ENCODE measurements at regions not wholly inside any gene's neighbourhood (a gene's known extent, or its start where the extent isn't known, plus 50 kb on each side); places are given as distances from the start of the nearest gene placed in this dataset.
"Not testable (repeated sequence)": the region's sequence is repeated elsewhere in the genome, so short reads cannot be mapped to it uniquely, and the experiment has no call there.

- no peaks in the 10 kb centered on the region for H3K79me2 ChIP-seq (ENCODE audit: insufficient read depth, low read length)
- TF ChIP-seq CTCF (conservative IDR thresholded peaks at IDR 0.05; ENCODE audit: low read length) = no peak
- no peak for TF ChIP-seq EZH2phosphoT487 (IDR thresholded peaks at IDR 0.05; ENCODE audit: borderline replicate concordance)
- no peaks in the 10 kb centered on the region for H3F3A ChIP-seq (ENCODE audit: low read depth)
- H3K9me3 ChIP-seq (ENCODE audit: insufficient read depth, low read depth, low read length) = no peaks in the 10 kb centered on the region
- no peaks in the 10 kb centered on the region for H4K20me1 ChIP-seq (ENCODE audit: insufficient read depth, low read length, poor library complexity, severe bottlenecking)
- H2AFZ ChIP-seq (ENCODE audit: low read length) = peak overlapping the region; percentile 15; the same call in 1 of the 2 replicates
- H3K36me3 ChIP-seq (ENCODE audit: insufficient read depth, low read length) = no peaks in the 10 kb centered on the region
- H3K27me3 ChIP-seq (ENCODE audit: insufficient read depth, low read length, poor library complexity, severe bottlenecking) = no peaks in the 10 kb centered on the region
- H3K9me2 ChIP-seq (replicated peaks; ENCODE audit: low read depth, low read length) = no peaks in the 10 kb centered on the region
- no peak overlapping the region for H3K4me2 ChIP-seq (ENCODE audit: low read depth, low read length, poor library complexity, severe bottlenecking)
- peaks cover 8% of the 10 kb centered on the region for H3K4me1 ChIP-seq (ENCODE audit: insufficient read depth, low read length, poor library complexity, severe bottlenecking)
- no peak overlapping the region for H3K9ac ChIP-seq (ENCODE audit: low read depth, low read length, poor library complexity, severe bottlenecking)
- no peak overlapping the region for H3K4me3 ChIP-seq (ENCODE audit: low read length, poor library complexity, severe bottlenecking)
Measured at GRCh38 chr20:51945881-51946280, 143.6 kb upstream of the SALL4 start.

- Histone ChIP-seq H3K9me2 (replicated peaks; ENCODE audit: low read depth, low read length) (no peaks in the 10 kb centered on the region), H3K4me3 (ENCODE audit: low read length, poor library complexity, severe bottlenecking) (no peak overlapping the region), H3K9me3 (ENCODE audit: insufficient read depth, low read depth, low read length) (no peaks in the 10 kb centered on the region), H3K36me3 (ENCODE audit: insufficient read depth, low read length) (no peaks in the 10 kb centered on the region), H3K9ac (ENCODE audit: low read depth, low read length, poor library complexity, severe bottlenecking) (no peak overlapping the region), H2AFZ (ENCODE audit: low read length) (no peak overlapping the region), H3K4me1 (ENCODE audit: insufficient read depth, low read length, poor library complexity, severe bottlenecking) (peaks cover 8% of the 10 kb centered on the region), H3K4me2 (ENCODE audit: low read depth, low read length, poor library complexity, severe bottlenecking) (peak overlapping the region; percentile 32), H3K27me3 (ENCODE audit: insufficient read depth, low read length, poor library complexity, severe bottlenecking) (no peaks in the 10 kb centered on the region), H3F3A (ENCODE audit: low read depth) (no peaks in the 10 kb centered on the region), H3K79me2 (ENCODE audit: insufficient read depth, low read length) (no peaks in the 10 kb centered on the region), H4K20me1 (ENCODE audit: insufficient read depth, low read length, poor library complexity, severe bottlenecking) (no peaks in the 10 kb centered on the region)
- TF ChIP-seq EZH2phosphoT487 (IDR thresholded peaks at IDR 0.05; ENCODE audit: borderline replicate concordance) (no peak), CTCF (conservative IDR thresholded peaks at IDR 0.05; ENCODE audit: low read length) (no peak)
Measured at GRCh38 chr20:51945177-51945576, 142.9 kb upstream of the SALL4 start.

- TF ChIP-seq EZH2phosphoT487 (IDR thresholded peaks at IDR 0.05; ENCODE audit: borderline replicate concordance) (no peak), CTCF (conservative IDR thresholded peaks at IDR 0.05; ENCODE audit: low read length) (no peak)
- H3K79me2 ChIP-seq (ENCODE audit: insufficient read depth, low read length) = no peaks in the 10 kb centered on the region
Measured at GRCh38 chr20:51943761-51944160, 141.4 kb upstream of the SALL4 start.

GRCh38 chr20:51943326-51943725 is 141.0 kb upstream of the SALL4 start:
- H3K4me2 ChIP-seq (ENCODE audit: low read depth, low read length, poor library complexity, severe bottlenecking); H3K79me2 ChIP-seq (ENCODE audit: insufficient read depth, low read length); H3K9ac ChIP-seq (ENCODE audit: low read depth, low read length, poor library complexity, severe bottlenecking); H3K4me1 ChIP-seq (ENCODE audit: insufficient read depth, low read length, poor library complexity, severe bottlenecking); H3K9me2 ChIP-seq (replicated peaks; ENCODE audit: low read depth, low read length); H3K9me3 ChIP-seq (ENCODE audit: insufficient read depth, low read depth, low read length); H2AFZ ChIP-seq (ENCODE audit: low read length); H3K4me3 ChIP-seq (ENCODE audit: low read length, poor library complexity, severe bottlenecking); H3K27me3 ChIP-seq (ENCODE audit: insufficient read depth, low read length, poor library complexity, severe bottlenecking); H3F3A ChIP-seq (ENCODE audit: low read depth); H3K36me3 ChIP-seq (ENCODE audit: insufficient read depth, low read length); H4K20me1 ChIP-seq (ENCODE audit: insufficient read depth, low read length, poor library complexity, severe bottlenecking): not testable (repeated sequence)

More at GRCh38 chr20:51943761-51944160, 141.4 kb upstream of the SALL4 start:
- peaks cover 8% of the 10 kb centered on the region for H3K4me1 ChIP-seq (ENCODE audit: insufficient read depth, low read length, poor library complexity, severe bottlenecking)
- H2AFZ ChIP-seq (ENCODE audit: low read length) = no peak overlapping the region
- H3K9me3 ChIP-seq (ENCODE audit: insufficient read depth, low read depth, low read length) = no peaks in the 10 kb centered on the region
- H3K4me3 ChIP-seq (ENCODE audit: low read length, poor library complexity, severe bottlenecking) = no peak overlapping the region
- H3K9ac ChIP-seq (ENCODE audit: low read depth, low read length, poor library complexity, severe bottlenecking) = no peak overlapping the region
- H3K36me3 ChIP-seq (ENCODE audit: insufficient read depth, low read length) = no peaks in the 10 kb centered on the region
- no peaks in the 10 kb centered on the region for H4K20me1 ChIP-seq (ENCODE audit: insufficient read depth, low read length, poor library complexity, severe bottlenecking)
- no peak overlapping the region for H3K4me2 ChIP-seq (ENCODE audit: low read depth, low read length, poor library complexity, severe bottlenecking)
- H3F3A ChIP-seq (ENCODE audit: low read depth) = no peaks in the 10 kb centered on the region
- H3K9me2 ChIP-seq (replicated peaks; ENCODE audit: low read depth, low read length) = no peaks in the 10 kb centered on the region
- no peaks in the 10 kb centered on the region for H3K27me3 ChIP-seq (ENCODE audit: insufficient read depth, low read length, poor library complexity, severe bottlenecking)
